ENCODE measurements at regions not wholly inside any gene's neighbourhood (a gene's known extent, or its start where the extent isn't known, plus 50 kb on each side); places are given as distances from the start of the nearest gene placed in this dataset.

- TF ChIP-seq CTCF (IDR thresholded peaks at IDR 0.05) (no peak), EP300 (IDR thresholded peaks at IDR 0.05) (no peak), POLR2AphosphoS5 (IDR thresholded peaks at IDR 0.05) (no peak)
Observed at GRCh38 chr16:66004699-66005098, 361.8 kb upstream of the CDH5 start.
